GM21723 (cell line): ENCODE measurements at regions not wholly inside any gene's neighbourhood (a gene's known extent, or its start where the extent isn't known, plus 50 kb on each side); places are given as distances from the start of the nearest gene placed in this dataset.
"Not testable (repeated sequence)": the region's sequence is repeated elsewhere in the genome, so short reads cannot be mapped to it uniquely, and the experiment has no call there.

ENCODE experiments used
- ATAC-seq: cut with Tn5 transposase; IDR thresholded peaks from one replicate; pipeline ENCODE4 v1.9.1; 2021; ENCODE audit warnings: mild to moderate bottlenecking, moderate library complexity; ENCODE audit not compliant: unreplicated experiment

DNA sequence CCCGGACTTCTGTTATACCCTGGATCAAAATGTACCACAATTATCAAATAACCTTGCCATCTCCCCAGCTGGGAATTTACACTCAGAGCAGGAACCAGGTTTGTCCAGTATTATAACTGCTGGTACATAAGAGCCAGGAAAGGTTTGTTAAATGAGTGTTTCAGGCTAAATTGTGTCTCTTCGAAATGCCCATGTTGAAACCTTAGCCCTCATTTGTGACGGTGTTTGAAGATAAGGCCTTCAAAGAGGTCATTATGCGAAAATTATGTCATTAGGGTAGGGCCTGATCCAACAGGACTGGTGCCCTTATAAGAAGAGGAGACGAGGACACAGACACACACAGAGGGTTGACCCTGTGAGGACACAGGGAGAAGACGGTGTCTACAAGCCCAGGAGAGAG is 73.5 kb upstream of the DHRSX start:
- ATAC-seq: no peak

DNA sequence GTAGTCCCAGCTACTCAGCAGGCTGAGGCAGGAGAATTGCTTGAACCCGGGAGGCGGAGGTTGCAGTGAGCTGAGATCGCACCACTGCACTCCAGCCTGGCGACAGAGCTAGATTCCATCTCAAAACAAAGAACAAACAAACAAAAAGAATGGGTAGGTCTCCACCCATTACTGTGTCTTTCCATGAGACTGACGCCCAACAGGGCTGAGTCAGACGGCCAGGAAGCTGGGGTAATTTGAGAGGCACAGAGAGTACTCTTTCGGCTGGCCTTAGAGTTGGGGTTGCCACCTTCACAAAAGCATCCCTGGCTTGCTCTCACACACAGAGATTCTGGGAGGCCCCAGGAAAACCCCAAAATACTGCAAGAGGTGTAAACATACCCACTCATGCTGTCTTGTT is 72.0 kb upstream of the DHRSX start:
- ATAC-seq: no peak

DNA sequence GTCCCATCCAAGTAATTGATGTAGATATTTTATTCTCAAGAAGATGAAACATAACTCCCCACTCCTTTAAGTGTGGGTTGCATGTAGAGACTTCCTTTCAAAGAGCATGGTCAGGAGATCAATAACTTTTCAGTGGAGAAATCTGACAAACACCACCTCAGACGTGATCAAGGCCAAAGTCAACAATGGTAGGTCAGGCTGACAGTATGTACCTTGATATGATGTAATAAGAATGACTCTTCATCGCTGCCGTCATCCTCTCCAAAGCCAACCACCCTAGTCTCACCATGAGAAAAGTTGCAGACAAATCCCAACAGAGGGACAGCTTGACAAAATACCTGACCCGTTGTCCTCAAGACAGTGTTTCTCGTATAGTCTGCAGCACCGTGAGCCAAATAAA is 67.3 kb upstream of the DHRSX start:
- ATAC-seq: no peak

DNA sequence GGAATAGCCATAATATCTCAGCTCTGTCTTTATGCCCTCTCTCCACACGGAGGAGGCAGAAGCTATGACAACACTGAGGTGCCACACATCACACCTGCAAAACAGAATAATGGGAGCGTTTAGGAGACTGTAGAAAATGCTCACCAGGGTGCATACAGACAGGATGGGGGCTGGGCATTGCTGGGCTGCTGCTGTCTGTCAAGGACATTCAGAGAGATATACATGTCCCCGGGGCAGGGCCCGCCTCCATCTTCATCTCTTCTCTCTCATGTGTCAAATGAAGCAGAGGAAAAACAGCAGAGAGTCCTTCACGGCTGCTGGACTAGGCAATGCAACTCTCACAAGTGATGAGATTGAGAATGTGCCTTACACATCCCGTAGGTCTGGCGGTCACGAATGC is 65.3 kb upstream of the DHRSX start:
- no peak for ATAC-seq

DNA sequence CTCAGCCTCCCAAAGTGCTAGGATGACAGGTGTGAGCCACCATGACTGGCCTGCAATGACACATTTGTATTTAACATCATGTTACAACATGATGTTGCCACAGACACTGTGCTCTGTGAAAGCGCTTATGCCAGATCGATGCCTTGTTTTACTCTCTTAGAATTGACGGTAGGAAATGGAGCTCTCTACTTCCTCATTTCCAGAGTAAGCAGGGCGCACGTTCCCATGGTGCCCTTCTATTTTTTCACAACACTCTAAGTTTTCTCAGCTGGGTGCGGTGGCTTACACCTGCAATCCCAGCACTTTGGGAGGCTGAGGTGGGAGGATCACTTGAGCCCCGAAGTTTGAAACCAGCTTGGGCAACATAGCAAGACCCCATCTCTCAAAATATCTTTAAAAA is 60.7 kb upstream of the DHRSX start:
- ATAC-seq: no peak

DNA sequence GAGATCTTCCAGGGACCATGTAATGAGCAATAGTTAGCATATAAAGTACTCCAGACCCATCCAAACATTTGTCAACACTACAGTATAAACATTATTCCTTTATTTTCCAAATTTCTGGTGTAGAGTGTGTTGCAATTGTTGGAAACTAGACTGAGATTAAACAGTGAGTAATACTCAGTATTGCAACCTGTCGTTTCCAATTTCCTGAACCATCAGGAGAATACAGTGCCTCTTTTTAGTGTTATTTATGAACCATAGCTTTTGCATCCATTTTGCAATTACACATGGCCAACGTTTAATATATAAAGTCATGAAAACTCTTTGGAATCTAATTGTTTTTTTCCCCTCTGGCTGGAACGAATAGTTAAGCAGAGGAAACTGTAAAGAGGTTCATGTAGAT is 58.3 kb upstream of the DHRSX start:
- ATAC-seq: no peak

DNA sequence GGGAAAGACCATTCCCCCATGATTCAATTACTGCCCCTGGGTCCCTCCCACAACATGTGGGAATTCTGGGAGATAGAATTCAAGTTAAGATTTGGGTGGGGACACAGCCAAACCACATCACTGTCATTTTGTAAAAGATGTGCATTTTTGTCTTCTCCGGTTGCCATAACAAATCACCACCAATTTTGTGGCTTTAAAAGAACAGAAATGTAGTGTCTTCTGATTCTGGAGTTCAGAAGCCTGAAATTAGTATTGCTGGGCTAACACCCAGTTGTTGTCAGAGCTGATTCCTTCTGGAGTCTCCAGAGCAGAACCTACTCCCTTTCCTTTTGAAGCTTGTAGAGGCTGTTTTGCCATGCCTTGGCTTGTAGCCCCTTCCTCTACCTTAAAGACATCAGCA is 54.1 kb upstream of the DHRSX start:
- no peak for ATAC-seq

DNA sequence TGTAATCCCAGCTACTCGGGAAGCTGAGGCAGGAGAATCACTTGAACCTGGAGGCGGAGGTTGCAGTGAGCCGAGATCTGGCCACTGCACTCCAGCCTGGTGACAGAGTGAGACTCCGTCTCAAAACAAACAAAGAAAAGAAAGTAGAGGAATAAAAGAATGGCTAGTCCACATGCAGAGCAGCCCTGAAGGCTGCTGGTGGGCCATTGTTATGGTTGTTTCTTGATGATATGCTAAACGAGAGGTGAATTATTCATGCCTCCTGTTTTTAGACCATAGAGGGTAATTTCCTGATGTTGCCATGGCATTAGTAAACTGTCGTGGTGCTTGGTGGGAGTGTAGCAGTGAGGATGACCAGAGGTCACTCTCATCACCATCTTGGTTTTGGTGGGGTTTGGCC is 53.3 kb upstream of the DHRSX start:
- not testable (repeated sequence) for ATAC-seq

DNA sequence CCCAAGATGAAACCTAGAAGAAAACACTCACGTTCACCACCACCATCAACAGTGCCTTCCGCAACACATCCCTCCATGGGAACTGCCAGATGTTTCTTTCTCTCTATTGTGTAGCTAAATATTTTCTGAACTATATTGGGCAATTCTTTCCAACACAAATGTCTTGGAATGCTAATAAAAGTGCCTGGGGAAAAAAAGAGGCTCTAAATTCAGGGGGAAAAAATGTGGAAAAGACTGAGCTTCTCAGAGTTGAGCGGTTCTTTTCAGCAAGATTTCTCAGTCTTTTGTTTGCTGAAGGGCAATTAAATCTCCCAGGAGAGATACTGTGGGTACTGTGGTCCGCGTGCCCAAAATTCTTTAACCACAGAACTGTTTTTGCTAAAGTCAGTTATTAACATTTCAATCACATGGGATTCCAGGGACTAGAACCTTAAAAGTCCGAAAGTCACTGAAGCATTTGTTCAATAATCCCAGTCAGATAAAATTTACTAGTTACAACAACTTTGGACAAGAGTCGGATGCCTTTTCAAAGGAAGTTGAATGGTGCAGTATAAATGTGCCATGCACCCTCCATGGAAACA is 51.9 kb upstream of the DHRSX start:
- ATAC-seq: no peak

DNA sequence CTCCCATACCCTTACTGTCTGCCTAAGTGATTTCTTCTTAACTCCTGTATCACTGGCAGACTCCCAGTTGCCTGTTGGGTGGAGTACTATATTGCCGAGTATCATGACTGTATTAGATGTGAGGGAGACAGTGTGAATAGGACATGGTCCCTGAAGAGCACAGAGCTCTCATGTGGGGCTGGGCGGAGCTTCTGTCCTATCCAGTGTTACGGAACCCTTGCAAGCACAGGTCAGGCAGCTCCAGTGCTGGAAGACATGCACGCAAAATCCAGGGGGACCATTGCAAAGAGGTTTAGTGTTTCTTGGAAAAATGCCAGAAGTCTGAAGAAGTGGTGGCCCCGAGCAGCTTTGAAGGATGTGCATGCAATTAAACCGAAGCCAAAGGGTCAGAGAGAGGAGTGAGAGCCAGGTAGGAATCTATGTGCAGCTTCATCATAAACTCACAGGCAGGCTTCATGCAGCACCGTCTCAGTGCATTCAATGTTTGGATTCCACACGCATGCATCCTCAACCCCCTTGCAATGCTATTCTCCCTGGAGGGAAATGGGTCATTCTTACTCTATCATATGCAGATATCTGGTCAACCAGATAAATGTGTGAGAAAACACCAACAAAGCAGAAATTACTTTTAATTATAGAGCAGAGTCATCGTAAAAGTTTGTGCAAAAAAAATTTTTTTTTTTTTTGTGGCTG is 49.7 kb upstream of the DHRSX start:
- ATAC-seq: no peak
